GM23248 (cell line): ENCODE measurements at regions not wholly inside any gene's neighbourhood (a gene's known extent, or its start where the extent isn't known, plus 50 kb on each side); places are given as distances from the start of the nearest gene placed in this dataset.

Experiments
- DNase-seq: peaks from one replicate; pipeline ENCODE4 v3.0.0-alpha.2; 2015
- H2AFZ ChIP-seq: fragments of 200-600 bp; sonication (generic); 2 replicates; pipeline ENCODE4 v1.6.1; 2016; ENCODE audit warnings: antibody characterized with exemption
- H3F3A ChIP-seq: fragments of 200-600 bp; sonication (generic); 2 replicates; pipeline ENCODE4 v1.6.1; 2016; ENCODE audit warnings: mild to moderate bottlenecking, antibody characterized with exemption, mixed run types; ENCODE audit not compliant: insufficient read depth
- H3K27ac ChIP-seq: fragments of 200-600 bp; sonication (generic); 2 replicates; pipeline ENCODE4 v1.5.1; 2016; ENCODE audit warnings: mild to moderate bottlenecking
- H3K27me3 ChIP-seq: fragments of 200-600 bp; sonication (generic); replicated peaks from 2 replicates; pipeline ENCODE4 v1.6.1; 2016; ENCODE audit warnings: mild to moderate bottlenecking; ENCODE audit not compliant: insufficient read depth
- H3K36me3 ChIP-seq: fragments of 200-600 bp; sonication (generic); 2 replicates; pipeline ENCODE4 v1.6.1; 2016; ENCODE audit warnings: low read depth, mild to moderate bottlenecking
- H3K4me1 ChIP-seq: fragments of 200-600 bp; sonication (generic); 2 replicates; pipeline ENCODE4 v1.6.1; 2016; ENCODE audit warnings: mild to moderate bottlenecking; ENCODE audit not compliant: insufficient read depth
- H3K4me2 ChIP-seq: fragments of 200-600 bp; sonication (generic); one replicate; pipeline ENCODE4 v1.6.1; 2016; ENCODE audit warnings: mild to moderate bottlenecking; ENCODE audit not compliant: unreplicated experiment
- H3K4me3 ChIP-seq: fragments of 200-600 bp; sonication (generic); 2 replicates; pipeline ENCODE4 v1.5.1; 2016; ENCODE audit warnings: mild to moderate bottlenecking
- H3K79me2 ChIP-seq: fragments of 200-600 bp; sonication (generic); 2 replicates; pipeline ENCODE4 v1.6.1; 2016; ENCODE audit warnings: mild to moderate bottlenecking; ENCODE audit not compliant: insufficient read depth
- H3K9ac ChIP-seq: fragments of 200-600 bp; sonication (generic); 2 replicates; pipeline ENCODE4 v1.6.1; 2016; ENCODE audit warnings: mild to moderate bottlenecking
- H3K9me2 ChIP-seq: fragments of 200-600 bp; sonication (generic); 2 replicates; pipeline ENCODE4 v1.6.1; 2016; ENCODE audit warnings: mixed run types, mild to moderate bottlenecking, moderate library complexity; ENCODE audit not compliant: insufficient read depth
- H3K9me3 ChIP-seq: fragments of 200-600 bp; sonication (generic); one replicate; pipeline ENCODE4 v1.6.1; 2017; ENCODE audit warnings: low read depth
- H4K20me1 ChIP-seq: fragments of 200-600 bp; sonication (generic); 2 replicates; pipeline ENCODE4 v1.6.0; 2016; ENCODE audit not compliant: insufficient read depth
- EZH2 ChIP-seq: fragments of 200-600 bp; sonication (generic); IDR thresholded peaks from 2 replicates; pipeline ENCODE4 v1.6.1; 2018; ENCODE audit warnings: antibody characterized with exemption, mild to moderate bottlenecking; ENCODE audit not compliant: insufficient read depth, poor library complexity, severe bottlenecking
- EZH2phosphoT487 ChIP-seq: fragments of 200-600 bp; sonication (generic); IDR thresholded peaks from 2 replicates; pipeline ENCODE4 v1.6.1; 2018; ENCODE audit warnings: antibody characterized with exemption, moderate library complexity, mild to moderate bottlenecking, low read depth; ENCODE audit not compliant: insufficient read depth
- WGBS, 2 experiments: methylation state at CpG; one replicate each; pipeline ENCODE4 v1.1.6; 2015 to 2017; ENCODE audit warnings: low lambda C conversion rate in 2 of 2, low coverage in 1 of 2; ENCODE audit errors: missing lambda C conversion rate in 2 of 2; 5-methylcytosine and 5-hydroxymethylcytosine counted together
- in situ Hi-C: fragments of 300-500 bp; cut with MboI; formaldehyde crosslinking; loops from 2 replicates; pipeline ENCODE4 v1.15.0; 2020

- Histone ChIP-seq H3K27me3 (no peaks in the 10 kb centered on the region), H3K4me2 (no peak overlapping the region), H3K9ac (no peak overlapping the region), H3K9me3 (no peaks in the 10 kb centered on the region), H3K79me2 (no peaks in the 10 kb centered on the region), H2AFZ (no peak overlapping the region), H3F3A (no peaks in the 10 kb centered on the region), H3K4me1 (no peaks in the 10 kb centered on the region), H3K27ac (no peak overlapping the region), H3K36me3 (no peaks in the 10 kb centered on the region), H4K20me1 (no peaks in the 10 kb centered on the region), H3K4me3 (no peak overlapping the region), H3K9me2 (no peaks in the 10 kb centered on the region)
- TF ChIP-seq EZH2phosphoT487, result no peak
- no peak for TF ChIP-seq EZH2
- in situ Hi-C loops, result no loop called here
- DNase-seq, result no peak
Measured at GRCh38 chr4:11937941-11938340, 509.2 kb upstream of the HS3ST1 start.

- Histone ChIP-seq H3K4me1 (no peaks in the 10 kb centered on the region), H3K9ac (no peak overlapping the region)
Measured at GRCh38 chr4:11931266-11931820, 502.6 kb upstream of the HS3ST1 start.

GRCh38 chr4:11929080-11929479, 500.4 kb upstream of the HS3ST1 start:
- Histone ChIP-seq H4K20me1 (no peaks in the 10 kb centered on the region), H3K9me3 (no peaks in the 10 kb centered on the region), H3K4me3 (no peak overlapping the region), H3K4me1 (no peaks in the 10 kb centered on the region), H3K36me3 (no peaks in the 10 kb centered on the region), H3F3A (no peaks in the 10 kb centered on the region), H3K79me2 (no peaks in the 10 kb centered on the region), H3K27ac (no peak overlapping the region), H3K9ac (no peak overlapping the region), H3K4me2 (no peak overlapping the region), H3K27me3 (no peaks in the 10 kb centered on the region), H2AFZ (no peak overlapping the region), H3K9me2 (no peaks in the 10 kb centered on the region)
- no peak for DNase-seq
- 14 to 19% methylated on average over 1 of the region's 1 CpG for WGBS, 2 experiments
- TF ChIP-seq EZH2 (no peak), EZH2phosphoT487 (no peak)
- in situ Hi-C loops, result no loop called here

More at GRCh38 chr4:11931266-11931820, 502.6 kb upstream of the HS3ST1 start:
- no peak overlapping the region for H2AFZ ChIP-seq
- H3K9me2 ChIP-seq, result no peaks in the 10 kb centered on the region
- H3K4me3 ChIP-seq, result no peak overlapping the region
- H3F3A ChIP-seq, result no peaks in the 10 kb centered on the region
- no peaks in the 10 kb centered on the region for H3K27me3 ChIP-seq
- TF ChIP-seq EZH2phosphoT487, result no peak
- TF ChIP-seq EZH2, result no peak
- WGBS, 2 experiments, result 48 to 61% methylated on average over 2 of the region's 2 CpGs
- H3K9me3 ChIP-seq, result no peaks in the 10 kb centered on the region
- in situ Hi-C loops, result no loop called here
- H3K79me2 ChIP-seq, result no peaks in the 10 kb centered on the region
- H3K27ac ChIP-seq, result no peak overlapping the region
- H4K20me1 ChIP-seq, result no peaks in the 10 kb centered on the region
- H3K4me2 ChIP-seq, result no peak overlapping the region
- no peak for DNase-seq
- H3K36me3 ChIP-seq, result no peaks in the 10 kb centered on the region

GRCh38 chr4:11919316-11919715, 490.6 kb upstream of the HS3ST1 start:
- Histone ChIP-seq H3K27me3 (no peaks in the 10 kb centered on the region), H3K9me3 (no peaks in the 10 kb centered on the region), H3K4me1 (no peaks in the 10 kb centered on the region), H3K4me3 (no peak overlapping the region), H3K9ac (no peak overlapping the region), H3K36me3 (no peaks in the 10 kb centered on the region), H4K20me1 (no peaks in the 10 kb centered on the region), H3K9me2 (no peaks in the 10 kb centered on the region), H3K4me2 (no peak overlapping the region), H3K79me2 (no peaks in the 10 kb centered on the region), H3K27ac (no peak overlapping the region), H3F3A (no peaks in the 10 kb centered on the region), H2AFZ (no peak overlapping the region)
- in situ Hi-C loops, result no loop called here
- WGBS, 2 experiments, result 5 to 21% methylated on average over 1 of the region's 1 CpG
- TF ChIP-seq EZH2phosphoT487, result no peak
- no peak for TF ChIP-seq EZH2
- DNase-seq, result no peak

GRCh38 chr4:11914406-11914805, 485.7 kb upstream of the HS3ST1 start:
- Histone ChIP-seq H3K9me2 (no peaks in the 10 kb centered on the region), H3K27ac (no peak overlapping the region), H3K36me3 (no peaks in the 10 kb centered on the region), H3K79me2 (no peaks in the 10 kb centered on the region), H3K4me1 (no peaks in the 10 kb centered on the region), H2AFZ (no peak overlapping the region), H3K4me2 (no peak overlapping the region), H3K9ac (no peak overlapping the region), H3K9me3 (no peaks in the 10 kb centered on the region), H3K4me3 (no peak overlapping the region), H3K27me3 (no peaks in the 10 kb centered on the region), H3F3A (no peaks in the 10 kb centered on the region), H4K20me1 (no peaks in the 10 kb centered on the region)
- no peak for DNase-seq
- 0 to 7% methylated on average over 1 of the region's 1 CpG for WGBS, 2 experiments
- TF ChIP-seq EZH2phosphoT487, result no peak
- no peak for TF ChIP-seq EZH2
- in situ Hi-C loops, result no loop called here
